Peyer's patch (tissue), 4 donors: ENCODE measurements at regions not wholly inside any gene's neighbourhood (a gene's known extent, or its start where the extent isn't known, plus 50 kb on each side); places are given as distances from the start of the nearest gene placed in this dataset.

Experiments
- CTCF ChIP-seq, 6 experiments: fragments of 450-650 bp in 4 of 6; fragments of 200-600 bp in 2 of 6; sonication (generic) in 1 of 6; IDR thresholded peaks; one replicate each; pipeline ENCODE4 v1.5.1; 2017 to 2019; ENCODE audit warnings: antibody characterized with exemption in 6 of 6, mild to moderate bottlenecking in 3 of 6, moderate library complexity in 1 of 6
- POLR2A ChIP-seq, 2 donors: fragments of 450-650 bp; IDR thresholded peaks; one replicate each; pipeline ENCODE4 v1.5.1; 2017; ENCODE audit warnings: antibody characterized with exemption in 2 of 2, mild to moderate bottlenecking in 2 of 2, moderate library complexity in 2 of 2

GRCh38 chr9:87371795-87372355, 125.8 kb upstream of the DAPK1 start:
- no peak for TF ChIP-seq POLR2A (IDR thresholded peaks at IDR 0.05)
- no peak for TF ChIP-seq CTCF (IDR thresholded peaks at IDR 0.05)
